ENCODE measurements at regions not wholly inside any gene's neighbourhood (a gene's known extent, or its start where the extent isn't known, plus 50 kb on each side); places are given as distances from the start of the nearest gene placed in this dataset.
"Not testable (repeated sequence)": the region's sequence is repeated elsewhere in the genome, so short reads cannot be mapped to it uniquely, and the experiment has no call there.

DNA sequence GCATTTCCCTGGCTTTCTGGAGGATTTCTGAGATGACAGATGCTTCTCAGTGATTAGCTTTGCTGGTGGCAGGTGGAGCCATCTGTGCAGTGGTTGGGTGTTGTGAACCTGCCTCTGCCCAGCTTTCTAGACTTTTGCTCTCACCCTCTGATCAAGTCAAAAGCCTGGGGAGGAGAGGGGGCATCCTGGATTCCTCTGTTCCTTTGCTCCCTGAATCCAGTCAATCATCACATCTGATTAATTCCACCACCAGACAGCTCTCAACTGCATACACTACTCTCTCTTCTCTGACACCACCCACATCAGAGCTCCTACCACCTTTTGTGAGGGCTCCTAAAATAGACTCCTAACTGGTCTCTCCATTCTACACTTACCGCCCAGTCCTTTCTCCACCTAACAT lies 283.5 kb downstream of the WDR11 start:
- DNase-seq (ENCODE audit: low read depth): no peak

DNA sequence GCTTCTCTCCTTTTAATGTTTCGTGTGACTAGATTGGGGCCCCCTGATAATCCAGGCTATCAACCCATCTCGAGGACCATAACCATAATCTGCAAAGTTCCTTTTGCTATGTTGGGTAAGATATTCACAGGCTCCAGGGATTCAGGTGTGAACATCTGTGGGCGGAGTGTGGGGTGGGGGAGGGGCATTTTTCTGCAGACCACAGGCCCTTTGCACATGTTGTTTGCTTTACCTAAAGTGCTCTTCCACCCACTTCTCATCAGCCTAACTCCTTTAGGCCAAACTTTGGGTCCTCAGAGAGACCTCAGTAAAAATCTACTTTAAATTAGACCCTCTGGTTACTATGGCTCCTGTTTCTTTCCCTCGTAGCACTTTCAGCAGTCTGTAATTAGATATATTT lies 284.4 kb downstream of the WDR11 start:
- DNase-seq (ENCODE audit: low read depth): no peak

GRCh38 chr10:121137533-121137932 lies 286.4 kb downstream of the WDR11 start:
- DNase-seq (ENCODE audit: low read depth): no peak

GRCh38 chr10:121138112-121138860 lies 287.1 kb downstream of the WDR11 start:
- DNase-seq (ENCODE audit: low read depth): no peak

- DNase-seq (ENCODE audit: low read depth): no peak
These were observed 287.8 kb downstream of the WDR11 start for GRCh38 chr10:121138918-121139317.

- not testable (repeated sequence) for DNase-seq (ENCODE audit: low read depth)
These were observed 294.7 kb downstream of the WDR11 start for GRCh38 chr10:121145802-121146395.

DNA sequence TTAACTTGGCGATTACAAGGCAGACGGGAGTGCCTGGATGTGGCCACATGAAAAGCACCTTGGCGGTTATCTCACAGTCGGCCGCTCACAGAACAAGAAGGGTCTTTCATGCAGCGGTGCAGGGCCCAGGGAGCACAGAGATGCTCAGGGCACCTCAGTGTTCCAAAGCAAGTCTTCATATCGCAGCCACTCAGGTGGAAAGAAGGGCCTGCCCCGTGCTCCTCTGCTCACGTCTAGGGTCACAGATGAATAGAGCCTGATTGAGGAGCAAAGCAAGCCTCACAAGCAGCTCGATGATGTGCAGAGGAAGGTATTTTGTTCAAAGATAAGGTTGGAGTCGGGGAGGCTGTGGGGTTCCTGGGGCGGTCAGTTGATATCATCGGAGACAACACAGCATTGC lies 297.8 kb downstream of the WDR11 start:
- DNase-seq (ENCODE audit: low read depth): no peak

GRCh38 chr10:121152033-121152432 lies 300.9 kb downstream of the WDR11 start:
- DNase-seq (ENCODE audit: low read depth): no peak

DNA sequence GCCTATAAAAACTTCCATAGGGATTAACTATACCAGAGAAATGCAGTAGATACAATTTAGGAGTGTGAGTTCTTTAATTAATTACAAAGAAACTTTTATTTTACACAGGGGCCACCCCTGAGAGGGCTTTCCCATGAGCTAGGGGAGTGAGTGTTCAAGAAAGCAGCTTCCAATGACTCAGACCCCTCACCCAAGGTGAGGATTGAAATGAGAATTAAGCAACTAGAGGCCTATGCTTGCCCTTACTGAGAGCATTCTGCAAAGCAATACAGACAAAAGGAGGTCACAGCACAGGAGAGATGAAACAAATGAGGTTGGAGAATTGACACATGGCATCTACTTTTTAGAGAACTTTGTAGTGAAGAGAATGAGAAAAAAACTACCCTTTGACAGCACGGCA lies 301.8 kb downstream of the WDR11 start:
- DNase-seq (ENCODE audit: low read depth): no peak

DNA sequence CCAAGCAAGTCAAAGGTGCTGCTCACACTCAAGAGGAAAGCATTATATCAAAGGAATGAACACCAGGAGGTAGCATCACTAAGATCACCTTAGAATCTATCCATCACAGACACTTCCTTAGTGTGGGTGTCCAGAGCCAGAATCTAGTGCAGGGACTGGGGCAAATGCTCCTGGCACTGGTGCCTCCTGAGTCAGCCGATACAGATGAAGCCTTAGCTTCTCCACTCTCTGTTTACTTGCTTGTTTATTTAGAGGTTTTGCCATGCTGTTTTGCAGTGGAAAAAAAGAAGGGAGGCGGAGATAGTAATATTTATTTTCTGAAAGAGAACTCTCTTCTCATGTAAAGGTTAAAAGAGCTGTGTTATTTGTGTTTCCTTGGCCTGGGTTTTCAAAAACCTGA lies 303.1 kb downstream of the WDR11 start:
- DNase-seq (ENCODE audit: low read depth): no peak

- DNase-seq (ENCODE audit: low read depth): no peak
These were observed 303.7 kb downstream of the WDR11 start for GRCh38 chr10:121154846-121155245.

GRCh38 chr10:121155742-121156474 lies 304.7 kb downstream of the WDR11 start:
- DNase-seq (ENCODE audit: low read depth): no peak

DNA sequence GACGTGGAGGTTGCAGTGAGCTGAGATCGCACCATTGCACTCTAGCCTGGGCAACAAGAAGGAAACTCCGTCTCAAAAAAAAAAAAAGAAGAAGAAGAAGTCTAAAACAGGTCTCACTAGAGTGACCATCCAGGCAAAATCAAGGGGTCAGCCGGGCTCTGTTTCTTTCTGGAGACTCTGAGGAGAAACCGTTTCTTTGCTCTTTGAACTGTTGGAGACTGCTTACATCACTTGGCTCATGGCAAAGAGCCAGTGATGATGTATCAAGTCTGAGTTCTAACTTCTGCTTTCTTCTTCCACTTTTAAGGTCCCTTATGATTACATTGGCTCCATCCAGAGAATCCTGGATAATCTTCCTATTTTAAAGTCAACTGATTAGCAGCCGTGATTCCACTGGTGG lies 306.8 kb downstream of the WDR11 start:
- DNase-seq (ENCODE audit: low read depth): no peak

DNA sequence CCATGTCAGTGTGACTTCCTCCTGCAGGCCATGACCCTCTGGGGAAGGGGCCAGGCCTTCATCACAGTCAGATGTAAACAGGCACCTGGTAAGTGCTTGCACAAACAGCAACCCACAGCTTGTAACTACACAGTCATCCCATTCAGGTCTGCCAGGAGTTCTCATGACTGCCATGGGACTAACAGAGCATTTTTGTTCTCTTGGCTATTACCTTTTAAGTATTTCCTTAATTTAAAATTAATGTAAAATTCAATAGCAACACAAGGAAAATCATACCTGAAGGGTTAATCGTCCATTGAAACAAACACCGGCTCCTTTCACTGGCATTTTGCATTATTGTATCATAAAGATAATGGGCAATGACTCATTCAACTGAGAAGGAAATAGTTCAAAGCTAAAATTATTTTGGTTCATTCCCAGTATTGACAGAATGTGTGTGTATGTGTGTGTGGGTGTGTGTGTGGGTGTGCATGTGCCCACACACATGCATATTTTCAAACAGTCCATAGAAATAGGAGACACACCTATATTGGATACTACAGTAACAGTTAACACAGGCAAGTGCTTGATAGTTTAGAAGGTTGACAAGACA lies 307.9 kb downstream of the WDR11 start:
- DNase-seq (ENCODE audit: low read depth): no peak

GRCh38 chr10:121159670-121160069 lies 308.5 kb downstream of the WDR11 start:
- DNase-seq (ENCODE audit: low read depth): no peak

- DNase-seq (ENCODE audit: low read depth): peak; percentile 14
These were observed 314.1 kb downstream of the WDR11 start for GRCh38 chr10:121165276-121165675.

GRCh38 chr10:121167534-121168243 lies 316.5 kb downstream of the WDR11 start:
- no peak for DNase-seq (ENCODE audit: low read depth)

DNA sequence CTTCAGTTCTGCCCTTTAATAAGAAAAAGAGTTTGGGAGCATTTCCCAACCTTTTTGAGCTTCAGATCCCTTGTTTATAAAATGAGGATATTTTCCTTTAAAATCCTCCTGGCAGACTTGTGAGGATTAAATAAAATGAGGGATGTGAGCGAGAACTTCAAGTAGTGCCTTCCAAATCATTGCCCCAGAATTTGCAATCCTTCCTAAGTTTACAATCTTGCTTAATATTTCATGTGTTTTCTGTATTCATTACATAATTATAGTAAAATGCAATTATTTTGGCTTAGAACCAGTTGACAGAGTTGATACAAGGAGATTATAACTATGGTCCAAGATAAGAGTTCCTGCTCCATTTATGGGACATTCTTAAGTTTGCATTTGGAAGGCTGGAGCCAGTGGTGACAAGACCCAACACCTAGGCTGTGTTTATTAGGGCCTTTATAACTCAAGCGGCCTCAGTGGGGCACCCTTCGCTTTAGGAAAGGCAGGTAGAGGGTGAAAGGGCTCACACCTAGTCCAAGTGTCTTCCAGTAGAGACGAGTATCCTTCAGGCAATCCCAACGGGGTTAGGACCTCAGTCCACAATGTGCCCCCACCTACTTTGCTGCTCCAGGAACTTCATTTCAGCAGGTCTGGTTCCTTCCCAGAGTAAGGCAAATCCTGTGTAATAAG lies 317.5 kb downstream of the WDR11 start:
- DNase-seq (ENCODE audit: low read depth): no peak

DNA sequence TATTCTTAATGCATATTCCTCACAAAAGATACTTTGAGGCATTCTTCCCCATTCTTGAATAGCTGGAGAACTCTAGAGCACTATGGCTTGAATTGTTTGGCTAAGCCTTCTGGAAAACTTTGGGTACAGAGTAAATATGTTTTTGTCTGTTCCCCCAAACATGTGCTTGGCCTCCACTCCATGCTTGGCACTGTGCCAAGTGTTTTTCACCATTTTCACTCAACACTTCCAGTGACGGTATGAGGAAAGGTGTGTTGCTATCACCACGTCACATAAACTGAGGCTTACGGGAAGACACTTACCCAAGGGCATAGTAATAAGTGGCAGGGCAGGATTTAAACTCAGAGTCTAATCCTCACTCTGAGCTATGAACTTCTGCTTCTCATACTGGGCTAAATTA lies 318.2 kb downstream of the WDR11 start:
- DNase-seq (ENCODE audit: low read depth): no peak

DNA sequence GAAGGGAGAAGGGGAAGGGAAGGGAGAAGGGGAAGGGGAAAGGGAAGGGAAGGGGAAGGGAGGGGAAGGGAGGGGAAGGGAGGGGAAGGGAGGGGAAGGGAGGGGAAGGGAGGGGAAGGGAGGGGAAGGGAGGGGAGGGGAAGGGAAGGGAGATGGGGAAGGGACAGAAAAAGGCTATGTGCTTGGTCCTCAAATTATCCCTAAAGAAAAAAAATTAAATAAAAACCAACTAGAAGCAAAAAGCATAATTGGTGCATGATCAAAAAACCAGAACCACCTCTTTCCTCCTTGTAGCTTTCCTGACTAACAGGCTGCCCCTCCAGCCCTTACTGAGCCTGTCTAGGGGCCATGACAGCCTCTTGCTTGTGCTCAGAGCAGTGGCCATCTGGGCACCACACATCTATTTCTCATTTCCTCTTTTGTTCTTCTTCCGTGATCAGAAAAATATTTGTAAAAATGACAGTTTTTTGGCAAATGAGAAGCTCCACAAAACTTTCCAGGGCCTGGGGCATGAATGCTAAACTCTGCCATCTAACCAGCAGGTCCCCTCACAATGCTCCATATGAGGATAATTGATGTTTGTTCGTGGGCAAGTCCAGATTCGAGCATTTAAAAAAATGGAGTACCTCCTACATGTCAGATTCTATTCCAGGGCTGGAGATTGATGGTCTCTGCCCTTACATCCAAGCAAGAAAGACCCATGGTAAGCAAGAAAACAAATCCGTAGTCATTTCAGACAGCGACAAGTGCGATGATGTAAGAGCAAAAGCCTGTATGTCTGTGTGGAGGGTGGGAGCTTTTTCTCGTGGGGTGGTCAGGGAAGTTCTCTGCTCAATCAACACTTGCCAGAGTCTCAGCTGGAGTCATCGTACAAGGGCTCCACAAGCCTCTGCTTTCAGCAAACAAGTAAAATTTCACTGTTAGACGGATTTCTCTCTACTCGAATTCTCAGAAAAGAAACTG lies 320.9 kb downstream of the WDR11 start:
- no peak for DNase-seq (ENCODE audit: low read depth)
